ENCODE measurements at regions not wholly inside any gene's neighbourhood (a gene's known extent, or its start where the extent isn't known, plus 50 kb on each side); places are given as distances from the start of the nearest gene placed in this dataset.
"Not testable (repeated sequence)": the region's sequence is repeated elsewhere in the genome, so short reads cannot be mapped to it uniquely, and the experiment has no call there.

GRCh38 chr16:88264641-88265285, 118.0 kb upstream of the ZNF469 start:
- no peak overlapping the region for H3K4me2 ChIP-seq (ENCODE audit: insufficient read depth, low read length)
- H3K9ac ChIP-seq (replicated peaks; ENCODE audit: extremely low read depth, insufficient read depth, low read length): no peak overlapping the region
- no peaks in the 10 kb centered on the region for H3K36me3 ChIP-seq (ENCODE audit: control insufficient read depth in 2 of 2, extremely low read depth in 1 of 2, insufficient read depth in 2 of 2, low read length in 2 of 2)
- peak; percentile 100 for FAIRE-seq
- H2AFZ ChIP-seq (ENCODE audit: low read depth, low read length): peak overlapping the region; percentile 6
- no peaks in the 10 kb centered on the region for H3K9me1 ChIP-seq (replicated peaks; ENCODE audit: control insufficient read depth, extremely low read depth, insufficient read depth, low read length)
- no peaks in the 10 kb centered on the region for H3K27me3 ChIP-seq (ENCODE audit: control insufficient read depth in 2 of 2, insufficient read depth in 2 of 2, low read length in 2 of 2)
- TF ChIP-seq MYC (IDR thresholded peaks at IDR 0.05; ENCODE audit: low read depth, low read length) (no peak), CTCF (IDR thresholded peaks at IDR 0.05; ENCODE audit: extremely low read depth in 1 of 2, insufficient read depth in 1 of 2, low read depth in 1 of 2, low read length in 2 of 2) (no peak), POLR2A (IDR thresholded peaks at IDR 0.05; ENCODE audit: low read depth, low read length) (no peak), JUN (IDR thresholded peaks at IDR 0.05; ENCODE audit: borderline replicate concordance, insufficient read depth, insufficient read length, low read depth) (peak; percentile 46), FOS (IDR thresholded peaks at IDR 0.05; ENCODE audit: borderline replicate concordance, insufficient read depth, low read length) (peak; percentile 77), POLR2AphosphoS5 (IDR thresholded peaks at IDR 0.05; ENCODE audit: insufficient read depth, low read depth, low read length) (peak; percentile 56)
- CTCF ChIA-PET: no interaction called here
- no peaks in the 10 kb centered on the region for H3K9me3 ChIP-seq (replicated peaks; ENCODE audit: control insufficient read depth, insufficient read depth, low read length)
- POLR2A ChIA-PET: no interaction called here
- H3K4me3 ChIP-seq (replicated peaks in 1 of 3; ENCODE audit: insufficient read depth in 1 of 3, low read depth in 1 of 3, low read length in 3 of 3): no peak overlapping the region
- peak overlapping the region; percentile 68 for H3K27ac ChIP-seq (ENCODE audit: insufficient read depth, low read depth, low read length)
- intact Hi-C loops (cut with micrococcal nuclease) (no loop called here), dilution Hi-C loops (cut with MboI; ENCODE audit: extremely low pct_ligation_motif_present, low sequenced_read_pairs) (no loop called here)
- peaks cover 9% of the 10 kb centered on the region for H3K4me1 ChIP-seq (ENCODE audit: control insufficient read depth, extremely low read depth, insufficient read depth, low read length)
- DNase-seq (ENCODE audit: low read depth, low spot score): peak; percentile 91
- H3K79me2 ChIP-seq (ENCODE audit: control insufficient read depth, insufficient read depth, low read length): no peaks in the 10 kb centered on the region
- BruUV-seq (replicated peaks): no TSS peak
- no peaks in the 10 kb centered on the region for H4K20me1 ChIP-seq (replicated peaks; ENCODE audit: control insufficient read depth, extremely low read depth, insufficient read depth, low read length)

- POLR2A ChIA-PET; intact Hi-C loops (cut with micrococcal nuclease); H4K20me1 ChIP-seq (replicated peaks; ENCODE audit: control insufficient read depth, extremely low read depth, insufficient read depth, low read length); H3K9ac ChIP-seq (replicated peaks; ENCODE audit: extremely low read depth, insufficient read depth, low read length); H3K4me3 ChIP-seq (replicated peaks in 1 of 3; ENCODE audit: insufficient read depth in 1 of 3, low read depth in 1 of 3, low read length in 3 of 3); H3K4me1 ChIP-seq (ENCODE audit: control insufficient read depth, extremely low read depth, insufficient read depth, low read length); dilution Hi-C loops (cut with MboI; ENCODE audit: extremely low pct_ligation_motif_present, low sequenced_read_pairs); H3K9me3 ChIP-seq (replicated peaks; ENCODE audit: control insufficient read depth, insufficient read depth, low read length); H3K79me2 ChIP-seq (ENCODE audit: control insufficient read depth, insufficient read depth, low read length); H3K4me2 ChIP-seq (ENCODE audit: insufficient read depth, low read length); FAIRE-seq; H3K9me1 ChIP-seq (replicated peaks; ENCODE audit: control insufficient read depth, extremely low read depth, insufficient read depth, low read length); DNase-seq (ENCODE audit: low read depth, low spot score); H3K36me3 ChIP-seq (ENCODE audit: control insufficient read depth in 2 of 2, extremely low read depth in 1 of 2, insufficient read depth in 2 of 2, low read length in 2 of 2); CTCF ChIA-PET; H3K27me3 ChIP-seq (ENCODE audit: control insufficient read depth in 2 of 2, insufficient read depth in 2 of 2, low read length in 2 of 2): not testable (repeated sequence)
- H3K27ac ChIP-seq (ENCODE audit: insufficient read depth, low read depth, low read length): peak overlapping the region; percentile 68
- BruUV-seq (replicated peaks): TSS peak; percentile 77
- peak overlapping the region; percentile 26 for H2AFZ ChIP-seq (ENCODE audit: low read depth, low read length)
Observed at GRCh38 chr16:88265286-88265938, 117.3 kb upstream of the ZNF469 start.

GRCh38 chr16:88266036-88266435, 116.7 kb upstream of the ZNF469 start:
- H3K27ac ChIP-seq (ENCODE audit: insufficient read depth, low read depth, low read length); FAIRE-seq; CTCF ChIA-PET; H2AFZ ChIP-seq (ENCODE audit: low read depth, low read length); POLR2A ChIA-PET; H3K79me2 ChIP-seq (ENCODE audit: control insufficient read depth, insufficient read depth, low read length); H3K4me1 ChIP-seq (ENCODE audit: control insufficient read depth, extremely low read depth, insufficient read depth, low read length); intact Hi-C loops (cut with micrococcal nuclease); H3K27me3 ChIP-seq (ENCODE audit: control insufficient read depth in 2 of 2, insufficient read depth in 2 of 2, low read length in 2 of 2); H3K36me3 ChIP-seq (ENCODE audit: control insufficient read depth in 2 of 2, extremely low read depth in 1 of 2, insufficient read depth in 2 of 2, low read length in 2 of 2); H3K4me3 ChIP-seq (replicated peaks in 1 of 3; ENCODE audit: insufficient read depth in 1 of 3, low read depth in 1 of 3, low read length in 3 of 3); H3K9ac ChIP-seq (replicated peaks; ENCODE audit: extremely low read depth, insufficient read depth, low read length); H3K9me1 ChIP-seq (replicated peaks; ENCODE audit: control insufficient read depth, extremely low read depth, insufficient read depth, low read length); H3K4me2 ChIP-seq (ENCODE audit: insufficient read depth, low read length); H4K20me1 ChIP-seq (replicated peaks; ENCODE audit: control insufficient read depth, extremely low read depth, insufficient read depth, low read length); BruUV-seq (replicated peaks); DNase-seq (ENCODE audit: low read depth, low spot score); dilution Hi-C loops (cut with MboI; ENCODE audit: extremely low pct_ligation_motif_present, low sequenced_read_pairs); H3K9me3 ChIP-seq (replicated peaks; ENCODE audit: control insufficient read depth, insufficient read depth, low read length): not testable (repeated sequence)
